Activated T-cell treated with anti-CD3 and anti-CD28 coated beads, Interleukin-2, amount 50 U/mL, for 72 hours (primary cell): ENCODE measurements at regions not wholly inside any gene's neighbourhood (a gene's known extent, or its start where the extent isn't known, plus 50 kb on each side); places are given as distances from the start of the nearest gene placed in this dataset.

Source experiments
- ATAC-seq, 2 donors: fragments of 150-1000 bp; cut with Tn5 transposase; replicated peaks in 1 of 2; 2 replicates each; pipeline ENCODE4 v1.10.0; 2021; ENCODE audit warnings: moderate library complexity in 2 of 2, mild to moderate bottlenecking in 1 of 2
- DNase-seq, 2 donors: peaks; one replicate each; pipeline ENCODE4 v3.0.0; 2021 to 2022; ENCODE audit warnings: mixed read lengths in 1 of 2
- H3K27ac Mint-ChIP-seq: one replicate; pipeline ENCODE4 v1.8.0; 2022; ENCODE audit warnings: mild to moderate bottlenecking, moderate library complexity, mixed read lengths
- H3K27me3 Mint-ChIP-seq: one replicate; pipeline ENCODE4 v1.8.0; 2022; ENCODE audit warnings: low read depth, mixed read lengths
- H3K36me3 Mint-ChIP-seq, 2 donors: one replicate each; pipeline ENCODE4 v1.8.0; 2022; ENCODE audit warnings: mixed read lengths in 2 of 2, mild to moderate bottlenecking in 1 of 2; ENCODE audit not compliant: insufficient read depth in 2 of 2
- H3K4me1 Mint-ChIP-seq: one replicate; pipeline ENCODE4 v1.8.0; 2022; ENCODE audit warnings: low read depth, mixed read lengths
- H3K4me3 Mint-ChIP-seq, 2 donors: one replicate each; pipeline ENCODE4 v1.8.0; 2022; ENCODE audit warnings: mild to moderate bottlenecking in 2 of 2, mixed read lengths in 2 of 2, moderate library complexity in 2 of 2
- H3K9me3 Mint-ChIP-seq, 2 donors: one replicate each; pipeline ENCODE4 v1.8.0; 2022; ENCODE audit warnings: mixed read lengths in 2 of 2

DNA sequence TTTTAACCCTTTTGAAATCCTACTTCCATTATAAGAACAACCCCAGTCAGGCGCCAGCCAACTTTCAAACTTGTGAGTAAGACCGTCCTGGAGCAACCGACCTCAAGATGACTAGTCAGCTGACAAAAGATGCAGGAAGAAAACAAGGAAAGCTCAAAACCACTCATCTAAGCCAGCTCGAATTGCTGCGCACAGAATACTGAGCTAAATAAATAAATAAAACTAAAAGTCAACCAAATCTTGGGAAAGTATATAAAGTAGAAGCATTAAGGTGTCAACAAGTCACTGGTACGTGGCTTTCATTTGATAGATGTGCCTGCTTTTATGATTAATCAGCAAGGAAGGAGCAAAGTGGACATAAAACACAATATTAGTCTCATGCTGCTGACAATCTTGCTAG lies 1269.8 kb downstream of the XPNPEP1 start:
- DNase-seq (no peak), ATAC-seq (no peak)
- no peak overlapping the region for H3K4me3 Mint-ChIP-seq
- no peaks in the 10 kb centered on the region for H3K36me3 Mint-ChIP-seq
- no peaks in the 10 kb centered on the region for H3K27me3 Mint-ChIP-seq
- no peaks in the 10 kb centered on the region for H3K4me1 Mint-ChIP-seq
- peaks cover 4 to 12% of the 10 kb centered on the region in 2 donors for H3K9me3 Mint-ChIP-seq
- H3K27ac Mint-ChIP-seq: no peak overlapping the region

DNA sequence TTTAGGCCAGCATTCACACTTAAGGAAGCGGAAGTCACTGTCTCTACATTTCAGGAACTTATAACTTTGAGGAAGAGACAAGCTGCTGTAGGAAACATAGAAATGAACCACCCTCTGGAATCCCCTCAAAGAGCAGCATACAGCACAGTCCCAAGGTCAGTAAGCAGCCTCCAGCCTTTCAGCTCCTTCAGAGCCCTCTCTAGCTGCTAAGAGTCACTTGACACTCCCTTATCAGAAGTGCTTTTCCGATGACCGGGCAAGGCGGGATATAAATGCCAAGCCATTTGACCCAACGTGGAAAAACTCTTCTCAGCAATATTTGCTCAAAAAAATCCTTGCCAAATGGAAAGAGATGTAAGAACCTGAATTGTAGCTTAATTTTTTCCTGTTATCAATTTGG lies 1284.3 kb downstream of the XPNPEP1 start:
- Mint-ChIP-seq H3K9me3 (peaks cover 7 to 19% of the 10 kb centered on the region in 2 donors), H3K4me3 (no peak overlapping the region), H3K27me3 (no peaks in the 10 kb centered on the region), H3K4me1 (no peaks in the 10 kb centered on the region), H3K27ac (no peak overlapping the region), H3K36me3 (peaks cover 0 to 2% of the 10 kb centered on the region in 2 donors)
- no peak for ATAC-seq
- DNase-seq: no peak

DNA sequence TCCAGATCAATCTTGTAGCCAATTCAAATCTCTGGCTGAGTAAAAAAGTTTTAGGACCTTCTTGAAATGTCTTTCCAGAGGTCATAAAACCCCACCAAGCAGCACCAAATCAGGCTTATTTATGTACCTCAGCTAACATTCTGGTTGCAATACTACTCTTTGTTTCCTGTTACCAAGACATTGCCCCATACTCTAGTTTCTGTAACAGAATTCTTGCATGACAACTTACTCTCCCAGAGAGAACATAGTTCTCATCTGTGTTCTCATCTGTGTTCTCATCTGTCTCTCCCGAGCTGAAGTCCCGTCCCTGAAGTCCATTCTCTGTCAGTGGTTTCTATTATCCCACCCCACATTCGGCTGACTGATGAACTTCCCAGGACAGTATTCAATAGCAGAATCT lies 1285.1 kb downstream of the XPNPEP1 start:
- Mint-ChIP-seq H3K36me3 (peaks cover 0 to 2% of the 10 kb centered on the region in 2 donors), H3K27me3 (no peaks in the 10 kb centered on the region), H3K4me3 (no peak overlapping the region), H3K27ac (no peak overlapping the region), H3K4me1 (no peaks in the 10 kb centered on the region), H3K9me3 (peaks cover 7 to 15% of the 10 kb centered on the region in 2 donors)
- no peak for ATAC-seq
- no peak for DNase-seq

DNA sequence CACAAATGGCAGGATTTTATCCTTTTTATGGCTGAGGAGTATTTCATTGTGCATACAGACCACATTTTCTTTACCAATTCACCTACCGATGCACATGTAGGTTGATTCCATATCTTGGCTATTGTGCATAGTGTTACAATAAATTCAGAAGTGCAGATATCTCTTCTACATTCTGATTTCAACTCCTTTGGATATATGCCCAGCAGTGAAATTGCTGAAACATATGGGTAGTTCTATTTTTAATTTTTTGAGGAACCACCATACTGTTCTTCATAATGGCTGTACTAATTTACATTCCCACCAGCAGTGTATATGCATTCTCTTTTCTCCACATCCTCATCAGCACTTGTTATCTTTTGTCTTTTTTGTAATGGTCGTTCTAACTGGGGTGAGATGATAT lies 1290.3 kb downstream of the XPNPEP1 start:
- ATAC-seq (no peak), DNase-seq (no peak)
- Mint-ChIP-seq H3K27me3 (no peaks in the 10 kb centered on the region), H3K9me3 (peaks cover 8 to 14% of the 10 kb centered on the region in 2 donors), H3K27ac (no peak overlapping the region), H3K4me3 (no peak overlapping the region), H3K36me3 (no peaks in the 10 kb centered on the region), H3K4me1 (no peaks in the 10 kb centered on the region)

DNA sequence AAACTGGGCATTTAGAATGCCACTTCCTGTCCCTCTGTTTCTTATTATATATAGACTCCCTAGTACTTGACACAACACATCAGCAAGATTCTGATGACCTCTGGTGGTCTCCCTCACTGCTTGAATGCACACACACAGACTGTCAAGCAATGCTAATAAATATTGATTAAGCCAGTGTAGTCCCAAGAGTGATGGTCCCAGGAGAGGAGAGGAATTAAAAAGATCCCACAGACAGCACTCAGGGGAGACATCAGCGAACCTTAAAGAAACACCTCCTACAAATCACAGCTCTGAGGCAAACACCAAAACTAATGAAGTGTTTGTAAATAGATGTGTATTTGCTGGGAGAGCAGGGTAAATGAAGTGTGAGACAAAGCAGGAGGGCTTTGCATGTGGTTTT lies 1291.2 kb downstream of the XPNPEP1 start:
- H3K9me3 Mint-ChIP-seq: peaks cover 6 to 11% of the 10 kb centered on the region in 2 donors
- H3K27ac Mint-ChIP-seq: no peak overlapping the region
- ATAC-seq (no peak), DNase-seq (no peak)
- H3K4me3 Mint-ChIP-seq: no peak overlapping the region
- H3K4me1 Mint-ChIP-seq: no peaks in the 10 kb centered on the region
- no peaks in the 10 kb centered on the region for H3K36me3 Mint-ChIP-seq
- no peaks in the 10 kb centered on the region for H3K27me3 Mint-ChIP-seq

DNA sequence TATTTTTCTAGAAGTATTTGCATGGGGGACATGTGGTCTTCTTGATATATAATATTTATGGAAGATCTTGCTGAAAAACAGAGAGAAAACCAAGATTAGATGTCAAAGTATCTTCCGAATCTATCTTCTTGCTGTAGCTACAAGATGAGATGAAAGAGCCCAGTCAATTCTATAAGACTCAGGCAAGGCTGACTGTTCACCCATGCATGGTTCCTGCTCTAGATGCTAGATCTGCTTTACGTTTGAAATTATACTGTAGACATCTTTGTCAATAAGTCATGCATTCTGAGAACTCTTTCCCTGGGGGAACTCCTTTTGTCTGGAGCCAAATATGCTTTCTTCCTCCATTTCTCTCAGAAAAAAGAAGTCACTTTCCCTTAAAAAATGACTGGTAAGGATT lies 1292.0 kb downstream of the XPNPEP1 start:
- Mint-ChIP-seq H3K36me3 (no peaks in the 10 kb centered on the region), H3K27ac (no peak overlapping the region), H3K4me1 (no peaks in the 10 kb centered on the region), H3K4me3 (no peak overlapping the region), H3K9me3 (peaks cover 6 to 11% of the 10 kb centered on the region in 2 donors), H3K27me3 (no peaks in the 10 kb centered on the region)
- ATAC-seq: no peak
- no peak for DNase-seq

DNA sequence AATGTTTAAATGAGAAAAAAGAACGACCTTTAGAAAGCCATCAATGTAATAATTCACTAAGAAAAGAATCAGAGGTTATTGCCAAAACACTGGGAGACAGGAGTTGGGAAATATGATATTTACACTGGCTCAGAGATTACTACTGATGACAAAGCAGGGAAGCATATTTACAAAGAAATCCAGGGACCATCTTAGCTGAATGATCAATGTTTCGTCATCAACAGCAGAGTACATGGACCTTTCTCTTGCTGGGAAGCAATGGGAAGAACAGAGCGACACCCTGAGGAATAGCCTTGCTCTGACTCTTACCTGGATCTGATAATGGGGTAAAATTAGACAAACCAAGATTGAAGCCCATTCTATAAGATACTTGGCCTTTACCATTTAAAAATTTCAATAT lies 1293.5 kb downstream of the XPNPEP1 start:
- no peaks in the 10 kb centered on the region for H3K27me3 Mint-ChIP-seq
- H3K27ac Mint-ChIP-seq: no peak overlapping the region
- peaks cover 6 to 9% of the 10 kb centered on the region in 2 donors for H3K9me3 Mint-ChIP-seq
- ATAC-seq: no peak
- H3K36me3 Mint-ChIP-seq: no peaks in the 10 kb centered on the region
- DNase-seq: no peak
- H3K4me3 Mint-ChIP-seq: no peak overlapping the region
- H3K4me1 Mint-ChIP-seq: no peaks in the 10 kb centered on the region

DNA sequence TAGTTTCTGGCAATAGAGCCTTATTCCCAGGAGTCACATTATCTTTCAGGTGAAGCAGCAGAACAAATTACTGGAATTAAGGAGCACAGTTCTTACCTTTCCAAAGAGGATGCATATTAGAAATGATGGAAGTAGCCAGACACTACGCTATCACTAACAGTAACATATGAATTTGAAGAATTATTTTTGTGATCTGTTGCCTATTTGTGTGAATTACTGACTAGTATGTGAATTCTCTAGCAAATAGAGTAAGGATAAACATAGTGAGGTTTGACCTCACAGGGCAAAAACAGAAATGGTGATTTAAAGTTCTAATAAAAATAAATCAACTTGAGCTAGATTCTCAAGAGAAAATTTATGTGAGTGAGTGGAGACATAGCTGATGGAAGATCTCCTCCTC lies 1299.3 kb downstream of the XPNPEP1 start:
- Mint-ChIP-seq H3K27ac (no peak overlapping the region), H3K4me1 (no peaks in the 10 kb centered on the region), H3K36me3 (no peaks in the 10 kb centered on the region), H3K27me3 (no peaks in the 10 kb centered on the region), H3K4me3 (no peak overlapping the region), H3K9me3 (peaks cover 4 to 11% of the 10 kb centered on the region in 2 donors)
- ATAC-seq (no peak), DNase-seq (no peak)

DNA sequence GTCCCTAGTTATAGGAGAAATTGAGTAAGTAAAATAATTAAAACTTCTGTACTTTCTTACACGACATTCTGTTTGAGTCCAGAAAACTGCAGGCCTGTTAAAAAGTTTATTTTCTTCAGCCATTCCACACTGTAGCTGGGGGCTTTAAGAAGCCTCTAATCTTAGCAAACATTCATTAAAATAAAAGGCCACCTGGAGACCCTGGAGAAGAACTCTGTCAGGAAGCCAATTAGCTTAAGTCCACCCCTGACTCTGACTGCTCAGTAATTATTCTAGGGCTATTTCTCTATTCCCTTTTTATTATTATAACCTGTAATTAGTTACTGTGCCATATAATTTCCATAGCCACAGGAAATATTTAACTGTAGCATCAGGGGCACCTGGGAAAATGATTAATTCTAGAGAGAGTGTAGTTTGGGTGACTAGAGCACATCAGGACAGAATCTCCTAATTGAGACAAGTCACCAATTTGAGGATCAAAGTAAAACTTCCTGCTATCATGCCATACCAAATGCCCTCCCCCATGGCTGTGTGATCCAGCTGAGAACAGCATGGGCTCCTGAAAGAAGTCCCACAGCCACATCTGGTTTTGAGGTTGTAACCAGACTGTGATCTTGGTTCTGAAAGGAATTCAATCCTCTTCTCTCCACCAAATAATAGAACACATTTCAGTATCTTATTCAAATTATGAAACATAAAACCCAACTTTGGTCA lies 1302.3 kb downstream of the XPNPEP1 start:
- H3K9me3 Mint-ChIP-seq: peaks cover 2 to 9% of the 10 kb centered on the region in 2 donors
- no peaks in the 10 kb centered on the region for H3K36me3 Mint-ChIP-seq
- no peak for DNase-seq
- no peaks in the 10 kb centered on the region for H3K27me3 Mint-ChIP-seq
- H3K4me3 Mint-ChIP-seq: no peak overlapping the region
- ATAC-seq: no peak
- no peaks in the 10 kb centered on the region for H3K4me1 Mint-ChIP-seq
- no peak overlapping the region for H3K27ac Mint-ChIP-seq

DNA sequence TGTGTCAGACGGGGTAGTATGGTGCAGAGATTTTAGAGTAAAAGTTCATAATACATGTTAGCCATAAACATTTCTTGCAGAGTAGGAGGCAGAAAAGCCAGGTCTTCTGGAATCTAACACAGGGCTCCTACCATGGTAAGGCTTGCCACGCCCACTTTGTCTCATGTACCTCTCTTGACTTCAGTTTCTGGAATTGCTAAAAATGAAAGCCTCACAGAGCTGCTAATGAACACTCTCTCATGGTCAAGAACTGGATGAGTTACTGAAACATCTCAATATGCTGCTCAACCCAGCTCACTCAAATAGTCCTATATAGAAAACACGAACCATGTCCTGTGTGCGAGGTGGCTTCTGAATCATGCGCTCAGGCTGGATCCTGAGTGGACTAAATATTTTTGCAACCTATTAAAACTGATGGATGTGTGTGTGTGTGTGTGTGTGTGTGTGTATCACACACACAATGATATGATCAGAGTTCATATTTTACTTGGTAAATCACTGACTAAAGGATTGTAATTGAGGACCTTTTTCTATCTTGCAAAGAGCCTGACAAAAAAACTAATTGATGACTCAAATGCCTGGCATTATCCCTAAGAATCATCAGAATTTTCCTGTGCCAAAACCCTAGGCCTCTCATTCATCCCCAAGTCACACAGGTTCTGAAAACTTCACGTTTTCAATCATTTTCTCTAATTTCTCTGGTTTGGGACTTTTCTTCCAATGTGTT lies 1306.6 kb downstream of the XPNPEP1 start:
- H3K36me3 Mint-ChIP-seq: no peaks in the 10 kb centered on the region
- no peak for DNase-seq
- H3K4me1 Mint-ChIP-seq: no peaks in the 10 kb centered on the region
- H3K27ac Mint-ChIP-seq: no peak overlapping the region
- peaks cover 2 to 5% of the 10 kb centered on the region in 2 donors for H3K9me3 Mint-ChIP-seq
- no peak overlapping the region for H3K4me3 Mint-ChIP-seq
- no peak for ATAC-seq
- H3K27me3 Mint-ChIP-seq: no peaks in the 10 kb centered on the region

DNA sequence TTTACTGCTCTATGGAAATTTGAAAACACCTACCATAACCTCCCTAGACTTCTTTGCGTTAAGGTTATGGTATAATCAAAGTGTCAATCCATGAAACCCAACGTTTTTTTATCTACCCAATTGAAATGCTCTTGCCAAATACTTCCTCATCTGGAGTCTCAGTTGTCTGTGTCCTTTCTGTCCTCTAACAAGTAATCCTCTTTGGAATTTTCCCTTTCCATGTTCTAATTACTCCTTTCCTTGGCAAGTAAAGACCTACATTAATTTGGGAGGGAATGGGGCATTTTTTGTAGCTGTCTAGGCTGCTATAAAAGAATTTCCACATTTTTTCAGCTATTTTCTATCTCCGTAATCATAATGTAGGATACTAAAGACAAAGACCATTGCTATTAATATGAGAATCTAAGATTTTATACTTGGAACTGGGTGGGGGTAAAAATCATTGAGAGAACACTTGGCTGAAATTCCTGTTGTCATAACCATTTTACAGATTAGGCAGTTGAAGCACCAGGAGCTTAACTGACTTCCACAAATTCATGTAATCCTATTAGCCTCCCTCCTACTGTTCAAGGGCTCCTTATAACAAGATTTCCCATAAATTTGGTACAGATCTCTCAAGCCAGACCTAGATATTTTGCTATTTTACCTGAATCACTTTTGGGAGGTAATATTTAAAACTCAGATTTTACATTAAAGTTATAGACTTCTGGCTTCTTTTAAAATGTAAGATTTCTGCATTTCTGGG lies 1307.6 kb downstream of the XPNPEP1 start:
- no peaks in the 10 kb centered on the region for H3K36me3 Mint-ChIP-seq
- H3K4me3 Mint-ChIP-seq: no peak overlapping the region
- DNase-seq (no peak), ATAC-seq (no peak)
- H3K4me1 Mint-ChIP-seq: no peaks in the 10 kb centered on the region
- H3K27me3 Mint-ChIP-seq: no peaks in the 10 kb centered on the region
- peaks cover 0 to 7% of the 10 kb centered on the region in 2 donors for H3K9me3 Mint-ChIP-seq
- H3K27ac Mint-ChIP-seq: no peak overlapping the region

DNA sequence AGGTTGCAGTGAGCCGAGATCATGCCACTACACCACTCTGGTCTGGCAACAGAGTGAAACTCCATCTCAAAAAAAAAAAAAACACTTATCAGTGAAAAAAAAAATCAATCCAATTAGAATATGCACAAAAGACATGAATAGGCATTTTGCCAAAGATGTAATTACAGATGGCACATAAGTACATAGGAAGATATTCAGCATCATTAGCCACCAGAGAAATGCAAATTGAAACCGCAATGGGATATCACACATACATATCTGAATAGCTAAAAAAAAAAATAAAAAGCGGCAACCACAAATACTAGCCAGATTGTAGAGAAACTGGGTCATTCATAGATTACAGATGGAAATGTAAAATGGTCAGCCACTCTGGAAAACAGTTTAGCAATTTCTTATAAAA lies 1310.8 kb downstream of the XPNPEP1 start:
- peaks cover 5 to 6% of the 10 kb centered on the region in 2 donors for H3K9me3 Mint-ChIP-seq
- no peaks in the 10 kb centered on the region for H3K36me3 Mint-ChIP-seq
- no peak for DNase-seq
- no peak overlapping the region for H3K27ac Mint-ChIP-seq
- H3K4me3 Mint-ChIP-seq: no peak overlapping the region
- ATAC-seq: no peak
- H3K4me1 Mint-ChIP-seq: no peaks in the 10 kb centered on the region
- no peaks in the 10 kb centered on the region for H3K27me3 Mint-ChIP-seq

DNA sequence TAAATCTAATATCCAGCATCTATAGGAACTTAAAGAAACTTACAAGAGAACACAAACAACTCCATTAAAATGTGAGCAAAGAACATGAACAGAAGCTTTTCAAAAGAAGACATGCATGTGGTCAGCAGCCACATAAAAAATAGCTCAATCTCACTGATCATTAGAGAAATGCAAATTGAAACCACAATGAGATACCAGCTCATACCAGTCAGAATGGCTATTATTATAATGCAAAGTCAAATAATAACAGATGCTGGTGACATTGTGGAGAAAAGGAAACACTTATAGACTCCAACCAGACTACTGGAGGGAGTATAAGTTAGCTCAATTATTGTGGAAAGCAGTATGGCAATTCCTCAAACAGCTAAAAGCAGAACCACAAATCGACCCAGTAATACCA lies 1314.5 kb downstream of the XPNPEP1 start:
- H3K4me3 Mint-ChIP-seq: no peak overlapping the region
- DNase-seq (no peak), ATAC-seq (no peak)
- no peaks in the 10 kb centered on the region for H3K27me3 Mint-ChIP-seq
- H3K36me3 Mint-ChIP-seq: peaks cover 0 to 3% of the 10 kb centered on the region in 2 donors
- H3K4me1 Mint-ChIP-seq: no peaks in the 10 kb centered on the region
- H3K9me3 Mint-ChIP-seq: peaks cover 7 to 19% of the 10 kb centered on the region in 2 donors
- no peak overlapping the region for H3K27ac Mint-ChIP-seq
